DOHH2 (cell line): ENCODE measurements at regions not wholly inside any gene's neighbourhood (a gene's known extent, or its start where the extent isn't known, plus 50 kb on each side); places are given as distances from the start of the nearest gene placed in this dataset.

Experiments
- H3F3A ChIP-seq: fragments of 200-600 bp; sonication (generic), shearing (Covaris generic); 2 replicates; pipeline ENCODE4 v1.6.0; 2016; ENCODE audit warnings: antibody characterized with exemption, mild to moderate bottlenecking; ENCODE audit not compliant: control insufficient read depth, insufficient read depth
- H3K27ac ChIP-seq: fragments of 200-600 bp; sonication (generic); 2 replicates; pipeline ENCODE4 v1.5.1; 2014; ENCODE audit warnings: low read depth, mild to moderate bottlenecking, low read length, moderate library complexity
- H3K27me3 ChIP-seq: fragments of 200-600 bp; sonication (generic); 2 replicates; pipeline ENCODE4 v1.6.1; 2014; ENCODE audit warnings: mild to moderate bottlenecking, low read length, mixed read lengths; ENCODE audit not compliant: control insufficient read depth
- H3K36me3 ChIP-seq: fragments of 200-600 bp; sonication (generic); 2 replicates; pipeline ENCODE4 v1.6.1; 2014; ENCODE audit warnings: mild to moderate bottlenecking, low read length, moderate library complexity, mixed read lengths; ENCODE audit not compliant: control insufficient read depth
- H3K4me1 ChIP-seq: fragments of 200-600 bp; sonication (generic); 2 replicates; pipeline ENCODE4 v1.6.1; 2014; ENCODE audit warnings: mild to moderate bottlenecking, low read length, mixed read lengths; ENCODE audit not compliant: control insufficient read depth
- H3K4me2 ChIP-seq: fragments of 200-600 bp; sonication (generic); 2 replicates; pipeline ENCODE4 v1.6.0; 2014; ENCODE audit warnings: mild to moderate bottlenecking, low read length, moderate library complexity
- H3K4me3 ChIP-seq: fragments of 200-600 bp; sonication (generic); 2 replicates; pipeline ENCODE4 v1.5.1; 2014; ENCODE audit warnings: mild to moderate bottlenecking, low read length, mixed read lengths
- H3K79me2 ChIP-seq: fragments of 200-600 bp; sonication (generic); 2 replicates; pipeline ENCODE4 v1.6.1; 2014; ENCODE audit warnings: mild to moderate bottlenecking, low read length, mixed read lengths; ENCODE audit not compliant: control insufficient read depth
- H3K9me2 ChIP-seq: fragments of 200-600 bp; sonication (generic); replicated peaks from 2 replicates; pipeline ENCODE4 v1.6.1; 2014; ENCODE audit warnings: mild to moderate bottlenecking, low read length, mixed read lengths; ENCODE audit not compliant: control insufficient read depth
- H3K9me3 ChIP-seq: fragments of 200-600 bp; sonication (generic); 2 replicates; pipeline ENCODE4 v1.6.1; 2014; ENCODE audit warnings: antibody characterized with exemption, low read length, mixed read lengths; ENCODE audit not compliant: control insufficient read depth, insufficient read depth
- H4K20me1 ChIP-seq: fragments of 200-600 bp; sonication (generic); 2 replicates; pipeline ENCODE4 v1.6.0; 2014; ENCODE audit warnings: low read depth, mild to moderate bottlenecking, antibody characterized with exemption, low read length, moderate library complexity; ENCODE audit not compliant: control insufficient read depth, insufficient read depth
- EZH2phosphoT487 ChIP-seq: fragments of 200-600 bp; sonication (generic); IDR thresholded peaks from 2 replicates; pipeline ENCODE4 v1.6.1; 2017; ENCODE audit warnings: borderline replicate concordance, mild to moderate bottlenecking, antibody characterized with exemption, low read length, moderate library complexity, mixed read lengths
- TF ChIP-seq, protein P1 (sequence below): fragments of 200-600 bp; sonication (generic); IDR thresholded peaks from one replicate; pipeline ENCODE4 v1.5.1; 2014; ENCODE audit warnings: antibody characterized with exemption, mild to moderate bottlenecking, low read depth, low read length; ENCODE audit not compliant: poor library complexity, severe bottlenecking

DNA sequence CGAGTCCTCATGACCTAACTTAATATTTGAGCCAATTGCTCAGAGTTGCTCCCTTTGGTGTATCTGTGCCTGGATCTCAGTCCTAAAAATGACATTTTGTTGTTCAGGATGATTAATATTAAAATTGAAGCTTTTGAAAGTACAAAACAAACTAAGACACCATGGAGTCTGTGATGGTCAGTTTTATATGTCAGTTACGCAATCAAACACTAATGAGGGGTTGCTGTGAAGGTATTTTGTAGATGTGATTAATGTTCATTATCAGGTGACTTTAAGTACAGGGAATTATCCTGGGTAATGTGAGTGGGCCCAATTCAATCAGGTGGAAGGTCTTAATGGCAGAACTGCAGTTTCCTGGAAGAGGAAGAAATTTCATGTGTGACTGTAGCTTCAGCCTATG is 546.7 kb downstream of the REEP3 start:
- no peak overlapping the region for H3K4me3 ChIP-seq
- H3K36me3 ChIP-seq = no peaks in the 10 kb centered on the region
- TF ChIP-seq EZH2phosphoT487 = no peak
- TF ChIP-seq, protein P1, sequence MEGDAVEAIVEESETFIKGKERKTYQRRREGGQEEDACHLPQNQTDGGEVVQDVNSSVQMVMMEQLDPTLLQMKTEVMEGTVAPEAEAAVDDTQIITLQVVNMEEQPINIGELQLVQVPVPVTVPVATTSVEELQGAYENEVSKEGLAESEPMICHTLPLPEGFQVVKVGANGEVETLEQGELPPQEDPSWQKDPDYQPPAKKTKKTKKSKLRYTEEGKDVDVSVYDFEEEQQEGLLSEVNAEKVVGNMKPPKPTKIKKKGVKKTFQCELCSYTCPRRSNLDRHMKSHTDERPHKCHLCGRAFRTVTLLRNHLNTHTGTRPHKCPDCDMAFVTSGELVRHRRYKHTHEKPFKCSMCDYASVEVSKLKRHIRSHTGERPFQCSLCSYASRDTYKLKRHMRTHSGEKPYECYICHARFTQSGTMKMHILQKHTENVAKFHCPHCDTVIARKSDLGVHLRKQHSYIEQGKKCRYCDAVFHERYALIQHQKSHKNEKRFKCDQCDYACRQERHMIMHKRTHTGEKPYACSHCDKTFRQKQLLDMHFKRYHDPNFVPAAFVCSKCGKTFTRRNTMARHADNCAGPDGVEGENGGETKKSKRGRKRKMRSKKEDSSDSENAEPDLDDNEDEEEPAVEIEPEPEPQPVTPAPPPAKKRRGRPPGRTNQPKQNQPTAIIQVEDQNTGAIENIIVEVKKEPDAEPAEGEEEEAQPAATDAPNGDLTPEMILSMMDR = no peak
- H3K27me3 ChIP-seq = no peaks in the 10 kb centered on the region
- H3F3A ChIP-seq = no peaks in the 10 kb centered on the region
- no peak overlapping the region for H3K4me2 ChIP-seq
- no peaks in the 10 kb centered on the region for H4K20me1 ChIP-seq
- no peaks in the 10 kb centered on the region for H3K4me1 ChIP-seq
- no peaks in the 10 kb centered on the region for H3K9me2 ChIP-seq
- no peaks in the 10 kb centered on the region for H3K79me2 ChIP-seq
- no peaks in the 10 kb centered on the region for H3K9me3 ChIP-seq
- no peak overlapping the region for H3K27ac ChIP-seq

DNA sequence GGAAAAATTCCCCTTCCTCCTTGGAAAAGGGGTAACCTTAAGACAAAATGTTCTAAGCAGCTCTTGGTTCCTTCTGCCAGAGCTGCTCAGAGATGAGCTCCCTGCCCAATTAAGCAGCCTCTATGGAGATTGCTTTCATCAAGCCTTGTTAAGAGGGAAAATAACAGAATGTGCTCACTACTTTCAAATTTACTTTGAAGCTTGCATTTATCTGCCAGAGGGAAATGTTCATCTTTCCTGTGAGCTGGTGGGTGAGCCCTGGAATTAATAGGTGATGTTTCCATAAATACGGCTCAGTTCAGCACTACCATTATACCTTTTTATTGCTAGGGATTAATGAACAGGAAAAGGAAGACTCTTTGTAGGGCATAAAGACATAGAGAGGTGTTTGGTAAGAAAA is 549.0 kb downstream of the REEP3 start:
- H4K20me1 ChIP-seq = no peaks in the 10 kb centered on the region
- no peaks in the 10 kb centered on the region for H3F3A ChIP-seq
- H3K4me1 ChIP-seq = no peaks in the 10 kb centered on the region
- H3K9me3 ChIP-seq = no peaks in the 10 kb centered on the region
- H3K4me2 ChIP-seq = no peak overlapping the region
- H3K4me3 ChIP-seq = no peak overlapping the region
- no peaks in the 10 kb centered on the region for H3K9me2 ChIP-seq
- TF ChIP-seq, protein P1 = no peak
- TF ChIP-seq EZH2phosphoT487 = no peak
- H3K27me3 ChIP-seq = no peaks in the 10 kb centered on the region
- H3K79me2 ChIP-seq = no peaks in the 10 kb centered on the region
- no peak overlapping the region for H3K27ac ChIP-seq
- H3K36me3 ChIP-seq = no peaks in the 10 kb centered on the region

DNA sequence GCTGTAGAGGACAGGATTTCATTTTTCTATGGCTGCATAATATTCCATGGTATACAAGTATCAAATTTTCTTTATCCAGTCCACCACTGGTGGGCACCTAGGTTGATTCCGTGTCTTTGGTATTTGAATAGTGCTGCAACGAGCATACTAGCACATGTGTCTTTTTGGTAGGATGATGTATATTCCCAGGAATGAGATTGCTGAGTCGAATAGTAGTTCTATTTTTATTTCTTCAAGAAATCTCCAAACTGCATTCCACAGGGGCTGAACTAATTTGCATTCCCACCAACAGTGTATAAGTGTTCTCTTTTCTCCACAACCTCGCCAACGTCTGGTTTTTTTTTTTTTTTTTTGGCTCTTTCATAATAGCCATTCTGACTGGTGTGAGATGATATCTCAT is 550.0 kb downstream of the REEP3 start:
- no peak overlapping the region for H3K4me3 ChIP-seq
- H4K20me1 ChIP-seq = no peaks in the 10 kb centered on the region
- TF ChIP-seq, protein P1 = no peak
- TF ChIP-seq EZH2phosphoT487 = no peak
- no peaks in the 10 kb centered on the region for H3K79me2 ChIP-seq
- no peaks in the 10 kb centered on the region for H3K9me2 ChIP-seq
- no peak overlapping the region for H3K27ac ChIP-seq
- H3K27me3 ChIP-seq = no peaks in the 10 kb centered on the region
- no peaks in the 10 kb centered on the region for H3K9me3 ChIP-seq
- H3K4me1 ChIP-seq = no peaks in the 10 kb centered on the region
- no peak overlapping the region for H3K4me2 ChIP-seq
- no peaks in the 10 kb centered on the region for H3K36me3 ChIP-seq
- H3F3A ChIP-seq = no peaks in the 10 kb centered on the region

DNA sequence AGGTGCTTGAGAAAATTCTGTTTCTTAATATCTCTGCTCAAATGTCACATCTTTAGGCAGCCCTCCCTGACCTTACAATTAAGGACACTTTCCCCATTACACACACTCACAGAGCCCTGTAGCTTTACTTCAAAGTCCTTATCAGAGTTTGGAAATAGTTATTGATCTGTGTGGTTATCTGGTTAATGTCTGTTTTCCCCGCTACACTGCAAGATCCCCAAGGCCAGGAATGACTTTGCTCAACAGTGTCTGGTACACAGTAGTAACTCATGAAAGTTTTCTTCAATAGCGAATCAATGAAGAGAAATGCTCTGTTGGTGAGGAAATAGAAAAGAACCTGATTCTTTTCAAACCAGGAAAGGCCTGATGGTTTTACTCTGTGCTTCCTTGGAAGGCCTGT is 554.4 kb downstream of the REEP3 start:
- no peaks in the 10 kb centered on the region for H3K79me2 ChIP-seq
- H3K4me2 ChIP-seq = no peak overlapping the region
- no peaks in the 10 kb centered on the region for H3K9me3 ChIP-seq
- H3K27me3 ChIP-seq = no peaks in the 10 kb centered on the region
- H3K4me1 ChIP-seq = no peaks in the 10 kb centered on the region
- H4K20me1 ChIP-seq = no peaks in the 10 kb centered on the region
- H3K27ac ChIP-seq = no peak overlapping the region
- H3K4me3 ChIP-seq = no peak overlapping the region
- no peaks in the 10 kb centered on the region for H3K9me2 ChIP-seq
- no peak for TF ChIP-seq EZH2phosphoT487
- TF ChIP-seq, protein P1 = no peak
- H3F3A ChIP-seq = no peaks in the 10 kb centered on the region
- H3K36me3 ChIP-seq = no peaks in the 10 kb centered on the region
